ENCODE measurements at regions not wholly inside any gene's neighbourhood (a gene's known extent, or its start where the extent isn't known, plus 50 kb on each side); places are given as distances from the start of the nearest gene placed in this dataset.

- H3K9me3 ChIP-seq (ENCODE audit: control insufficient read depth, low read length) = no peaks in the 10 kb centered on the region
Measured at GRCh38 chr16:79528338-79528737, 72.2 kb downstream of the MAF start.

GRCh38 chr16:79523971-79524370 is 76.6 kb downstream of the MAF start:
- Histone ChIP-seq H3K4me1 (ENCODE audit: control insufficient read depth, insufficient read depth, low read length, poor library complexity, severe bottlenecking) (no peaks in the 10 kb centered on the region), H3K27me3 (replicated peaks; ENCODE audit: control insufficient read depth, insufficient read depth, low read length, poor library complexity, severe bottlenecking) (no peaks in the 10 kb centered on the region), H3K9me3 (ENCODE audit: control insufficient read depth, low read length) (no peaks in the 10 kb centered on the region), H3K27ac (ENCODE audit: insufficient read depth, low read length, poor library complexity, severe bottlenecking) (no peak overlapping the region), H3K4me3 (ENCODE audit: insufficient read depth, low read depth, low read length, poor library complexity, severe bottlenecking) (no peak overlapping the region), H3K36me3 (ENCODE audit: control insufficient read depth, insufficient read depth, low read length) (no peaks in the 10 kb centered on the region)
- no peak for DNase-seq

More at GRCh38 chr16:79528338-79528737, 72.2 kb downstream of the MAF start:
- Histone ChIP-seq H3K4me1 (ENCODE audit: control insufficient read depth, insufficient read depth, low read length, poor library complexity, severe bottlenecking) (no peaks in the 10 kb centered on the region), H3K4me3 (ENCODE audit: insufficient read depth, low read depth, low read length, poor library complexity, severe bottlenecking) (no peak overlapping the region), H3K36me3 (ENCODE audit: control insufficient read depth, insufficient read depth, low read length) (no peaks in the 10 kb centered on the region), H3K27me3 (replicated peaks; ENCODE audit: control insufficient read depth, insufficient read depth, low read length, poor library complexity, severe bottlenecking) (no peaks in the 10 kb centered on the region), H3K27ac (ENCODE audit: insufficient read depth, low read length, poor library complexity, severe bottlenecking) (no peak overlapping the region)
- DNase-seq = no peak

GRCh38 chr16:79519448-79519847 is 81.1 kb downstream of the MAF start:
- Histone ChIP-seq H3K9me3 (ENCODE audit: control insufficient read depth, low read length) (no peaks in the 10 kb centered on the region), H3K27ac (ENCODE audit: insufficient read depth, low read length, poor library complexity, severe bottlenecking) (no peak overlapping the region), H3K27me3 (replicated peaks; ENCODE audit: control insufficient read depth, insufficient read depth, low read length, poor library complexity, severe bottlenecking) (no peaks in the 10 kb centered on the region), H3K36me3 (ENCODE audit: control insufficient read depth, insufficient read depth, low read length) (no peaks in the 10 kb centered on the region), H3K4me1 (ENCODE audit: control insufficient read depth, insufficient read depth, low read length, poor library complexity, severe bottlenecking) (no peaks in the 10 kb centered on the region), H3K4me3 (ENCODE audit: insufficient read depth, low read depth, low read length, poor library complexity, severe bottlenecking) (no peak overlapping the region)
- DNase-seq = no peak

- no peaks in the 10 kb centered on the region for H3K4me1 ChIP-seq (ENCODE audit: control insufficient read depth, insufficient read depth, low read length, poor library complexity, severe bottlenecking)
- no peaks in the 10 kb centered on the region for H3K27me3 ChIP-seq (replicated peaks; ENCODE audit: control insufficient read depth, insufficient read depth, low read length, poor library complexity, severe bottlenecking)
- no peak overlapping the region for H3K4me3 ChIP-seq (ENCODE audit: insufficient read depth, low read depth, low read length, poor library complexity, severe bottlenecking)
- H3K36me3 ChIP-seq (ENCODE audit: control insufficient read depth, insufficient read depth, low read length) = no peaks in the 10 kb centered on the region
- no peak for DNase-seq
- H3K9me3 ChIP-seq (ENCODE audit: control insufficient read depth, low read length) = no peaks in the 10 kb centered on the region
- H3K27ac ChIP-seq (ENCODE audit: insufficient read depth, low read length, poor library complexity, severe bottlenecking) = no peak overlapping the region
Measured at GRCh38 chr16:79517156-79517555, 83.4 kb downstream of the MAF start.

GRCh38 chr16:79510879-79511278 is 89.7 kb downstream of the MAF start:
- no peaks in the 10 kb centered on the region for H3K36me3 ChIP-seq (ENCODE audit: control insufficient read depth, insufficient read depth, low read length)
- no peaks in the 10 kb centered on the region for H3K27me3 ChIP-seq (replicated peaks; ENCODE audit: control insufficient read depth, insufficient read depth, low read length, poor library complexity, severe bottlenecking)
- H3K4me1 ChIP-seq (ENCODE audit: control insufficient read depth, insufficient read depth, low read length, poor library complexity, severe bottlenecking) = no peaks in the 10 kb centered on the region
- no peak for DNase-seq
- H3K4me3 ChIP-seq (ENCODE audit: insufficient read depth, low read depth, low read length, poor library complexity, severe bottlenecking) = no peak overlapping the region
- no peak overlapping the region for H3K27ac ChIP-seq (ENCODE audit: insufficient read depth, low read length, poor library complexity, severe bottlenecking)
- no peaks in the 10 kb centered on the region for H3K9me3 ChIP-seq (ENCODE audit: control insufficient read depth, low read length)

GRCh38 chr16:79509906-79510305 is 90.6 kb downstream of the MAF start:
- H3K9me3 ChIP-seq (ENCODE audit: control insufficient read depth, low read length) = no peaks in the 10 kb centered on the region
- H3K36me3 ChIP-seq (ENCODE audit: control insufficient read depth, insufficient read depth, low read length) = no peaks in the 10 kb centered on the region
- no peak overlapping the region for H3K27ac ChIP-seq (ENCODE audit: insufficient read depth, low read length, poor library complexity, severe bottlenecking)
- H3K4me3 ChIP-seq (ENCODE audit: insufficient read depth, low read depth, low read length, poor library complexity, severe bottlenecking) = no peak overlapping the region
- no peaks in the 10 kb centered on the region for H3K4me1 ChIP-seq (ENCODE audit: control insufficient read depth, insufficient read depth, low read length, poor library complexity, severe bottlenecking)
- DNase-seq = no peak
- H3K27me3 ChIP-seq (replicated peaks; ENCODE audit: control insufficient read depth, insufficient read depth, low read length, poor library complexity, severe bottlenecking) = no peaks in the 10 kb centered on the region

GRCh38 chr16:79509211-79509631 is 91.3 kb downstream of the MAF start:
- Histone ChIP-seq H3K36me3 (ENCODE audit: control insufficient read depth, insufficient read depth, low read length) (no peaks in the 10 kb centered on the region), H3K4me3 (ENCODE audit: insufficient read depth, low read depth, low read length, poor library complexity, severe bottlenecking) (no peak overlapping the region), H3K4me1 (ENCODE audit: control insufficient read depth, insufficient read depth, low read length, poor library complexity, severe bottlenecking) (no peaks in the 10 kb centered on the region), H3K27me3 (replicated peaks; ENCODE audit: control insufficient read depth, insufficient read depth, low read length, poor library complexity, severe bottlenecking) (no peaks in the 10 kb centered on the region), H3K27ac (ENCODE audit: insufficient read depth, low read length, poor library complexity, severe bottlenecking) (no peak overlapping the region), H3K9me3 (ENCODE audit: control insufficient read depth, low read length) (no peaks in the 10 kb centered on the region)
- no peak for DNase-seq

- no peaks in the 10 kb centered on the region for H3K27me3 ChIP-seq (replicated peaks; ENCODE audit: control insufficient read depth, insufficient read depth, low read length, poor library complexity, severe bottlenecking)
- H3K27ac ChIP-seq (ENCODE audit: insufficient read depth, low read length, poor library complexity, severe bottlenecking) = no peak overlapping the region
- H3K9me3 ChIP-seq (ENCODE audit: control insufficient read depth, low read length) = no peaks in the 10 kb centered on the region
- H3K36me3 ChIP-seq (ENCODE audit: control insufficient read depth, insufficient read depth, low read length) = no peaks in the 10 kb centered on the region
- H3K4me1 ChIP-seq (ENCODE audit: control insufficient read depth, insufficient read depth, low read length, poor library complexity, severe bottlenecking) = no peaks in the 10 kb centered on the region
- DNase-seq = no peak
- no peak overlapping the region for H3K4me3 ChIP-seq (ENCODE audit: insufficient read depth, low read depth, low read length, poor library complexity, severe bottlenecking)
Measured at GRCh38 chr16:79508294-79508693, 92.2 kb downstream of the MAF start.

GRCh38 chr16:79505344-79505743 is 95.2 kb downstream of the MAF start:
- Histone ChIP-seq H3K27ac (ENCODE audit: insufficient read depth, low read length, poor library complexity, severe bottlenecking) (no peak overlapping the region), H3K4me3 (ENCODE audit: insufficient read depth, low read depth, low read length, poor library complexity, severe bottlenecking) (no peak overlapping the region), H3K4me1 (ENCODE audit: control insufficient read depth, insufficient read depth, low read length, poor library complexity, severe bottlenecking) (no peaks in the 10 kb centered on the region), H3K27me3 (replicated peaks; ENCODE audit: control insufficient read depth, insufficient read depth, low read length, poor library complexity, severe bottlenecking) (no peaks in the 10 kb centered on the region), H3K36me3 (ENCODE audit: control insufficient read depth, insufficient read depth, low read length) (no peaks in the 10 kb centered on the region), H3K9me3 (ENCODE audit: control insufficient read depth, low read length) (no peaks in the 10 kb centered on the region)
- no peak for DNase-seq

GRCh38 chr16:79503511-79503910 is 97.0 kb downstream of the MAF start:
- Histone ChIP-seq H3K9me3 (ENCODE audit: control insufficient read depth, low read length) (no peaks in the 10 kb centered on the region), H3K4me1 (ENCODE audit: control insufficient read depth, insufficient read depth, low read length, poor library complexity, severe bottlenecking) (no peaks in the 10 kb centered on the region), H3K36me3 (ENCODE audit: control insufficient read depth, insufficient read depth, low read length) (no peaks in the 10 kb centered on the region), H3K4me3 (ENCODE audit: insufficient read depth, low read depth, low read length, poor library complexity, severe bottlenecking) (no peak overlapping the region), H3K27me3 (replicated peaks; ENCODE audit: control insufficient read depth, insufficient read depth, low read length, poor library complexity, severe bottlenecking) (no peaks in the 10 kb centered on the region), H3K27ac (ENCODE audit: insufficient read depth, low read length, poor library complexity, severe bottlenecking) (no peak overlapping the region)
- DNase-seq = no peak

GRCh38 chr16:79501446-79501845 is 99.1 kb downstream of the MAF start:
- Histone ChIP-seq H3K4me3 (ENCODE audit: insufficient read depth, low read depth, low read length, poor library complexity, severe bottlenecking) (no peak overlapping the region), H3K9me3 (ENCODE audit: control insufficient read depth, low read length) (no peaks in the 10 kb centered on the region), H3K27ac (ENCODE audit: insufficient read depth, low read length, poor library complexity, severe bottlenecking) (no peak overlapping the region), H3K27me3 (replicated peaks; ENCODE audit: control insufficient read depth, insufficient read depth, low read length, poor library complexity, severe bottlenecking) (no peaks in the 10 kb centered on the region), H3K4me1 (ENCODE audit: control insufficient read depth, insufficient read depth, low read length, poor library complexity, severe bottlenecking) (no peaks in the 10 kb centered on the region), H3K36me3 (ENCODE audit: control insufficient read depth, insufficient read depth, low read length) (no peaks in the 10 kb centered on the region)
- DNase-seq = no peak
